H1 (cell line): ENCODE measurements at regions not wholly inside any gene's neighbourhood (a gene's known extent, or its start where the extent isn't known, plus 50 kb on each side); places are given as distances from the start of the nearest gene placed in this dataset.
A peak's percentile ranks its signal among the peaks of the same experiment; 100 is the strongest.

Experiments
- CTCF ChIA-PET: fragments of 300-600 bp; sonication (Branson Sonifier 250); formaldehyde crosslinking; loops from one replicate; lab custom pipeline; 2021; ENCODE audit not compliant: partially characterized antibody; lab: Charles Lee
- POLR2A ChIA-PET: fragments of 300-600 bp; sonication (Branson Sonifier 250); formaldehyde crosslinking; loops from one replicate; lab custom pipeline; 2021; ENCODE audit warnings: inconsistent platforms; ENCODE audit not compliant: partially characterized antibody; lab: Charles Lee
- DNase-seq, 2 experiments: peaks; one replicate each; pipeline versions ENCODE4 v3.0.0 to v3.0.0-alpha.2; 2010 to 2022; ENCODE audit warnings: low spot score in 2 of 2, low read depth in 1 of 2, mixed read lengths in 1 of 2
- FAIRE-seq: peaks from 2 replicates; lab custom pipeline; 2011; peaks lifted over from hg19 to GRCh38; lab: Jason Lieb, UNC
- H2AFZ ChIP-seq: 2 replicates; pipeline ENCODE4 v1.8.1; 2012; ENCODE audit warnings: low read length, inconsistent platforms
- H2AK5ac ChIP-seq: 2 replicates; pipeline ENCODE4 v1.6.1; 2013; ENCODE audit warnings: low read depth, low read length
- H2BK120ac ChIP-seq: replicated peaks from 2 replicates; pipeline ENCODE3; 2013; ENCODE audit warnings: low read depth, low read length, inconsistent platforms
- H2BK12ac ChIP-seq: 2 replicates; pipeline ENCODE4 v1.6.1; 2013; ENCODE audit warnings: low read depth, low read length
- H2BK15ac ChIP-seq: 2 replicates; pipeline ENCODE4 v1.6.1; 2013; ENCODE audit warnings: low read length
- H2BK20ac ChIP-seq: 2 replicates; pipeline ENCODE4 v1.6.1; 2013; ENCODE audit warnings: low read length
- H2BK5ac ChIP-seq: 2 replicates; pipeline ENCODE4 v1.6.1; 2013; ENCODE audit warnings: low read depth, low read length
- H3K14ac ChIP-seq: 2 replicates; pipeline ENCODE4 v1.6.1; 2013; ENCODE audit warnings: inconsistent platforms; ENCODE audit not compliant: insufficient read length
- H3K18ac ChIP-seq: 2 replicates; pipeline ENCODE4 v1.6.1; 2013; ENCODE audit warnings: low read length; ENCODE audit errors: extremely low read depth
- H3K23ac ChIP-seq: 2 replicates; pipeline ENCODE4 v1.6.1; 2013; ENCODE audit warnings: inconsistent platforms; ENCODE audit not compliant: insufficient read length
- H3K23me2 ChIP-seq: 2 replicates; pipeline ENCODE4 v1.6.1; 2013; ENCODE audit warnings: low read depth, low read length
- H3K27ac ChIP-seq: 2 replicates; pipeline ENCODE4 v1.6.1; 2011; ENCODE audit warnings: low read depth, low read length, inconsistent platforms
- H3K27me3 ChIP-seq, 4 experiments: replicated peaks in 1 of 4; 1 replicate in 1 of 4; 2 replicates in 3 of 4; pipeline versions ENCODE4 v1.6.1 to v1.8.1; 2011 to 2013; ENCODE audit warnings: low read length in 3 of 4, mild to moderate bottlenecking in 3 of 4, inconsistent platforms in 2 of 4, mixed read lengths in 2 of 4, moderate library complexity in 1 of 4; ENCODE audit not compliant: control insufficient read depth in 3 of 4, insufficient read depth in 3 of 4; ENCODE audit errors: extremely low read depth in 1 of 4
- H3K36me3 ChIP-seq, 4 experiments: 2 replicates each; pipeline versions ENCODE4 v1.6.1 to v1.8.1; 2011 to 2013; ENCODE audit warnings: mild to moderate bottlenecking in 4 of 4, low read length in 3 of 4, moderate library complexity in 2 of 4, control low read depth in 1 of 4, inconsistent platforms in 1 of 4; ENCODE audit not compliant: insufficient read depth in 4 of 4, control insufficient read depth in 2 of 4
- H3K4ac ChIP-seq: replicated peaks from 2 replicates; pipeline ENCODE3; 2013; ENCODE audit warnings: low read length, low read depth, mixed read lengths, inconsistent platforms; ENCODE audit not compliant: insufficient read length
- H3K4me1 ChIP-seq, 4 experiments: replicated peaks in 1 of 4; 1 replicate in 1 of 4; 2 replicates in 3 of 4; pipeline versions ENCODE4 v1.6.1 to v1.8.1; 2011 to 2013; ENCODE audit warnings: low read length in 3 of 4, inconsistent platforms in 2 of 4, mixed read lengths in 1 of 4; ENCODE audit not compliant: insufficient read depth in 4 of 4, control insufficient read depth in 3 of 4
- H3K4me2 ChIP-seq, 2 experiments: 2 replicates each; pipeline versions ENCODE4 v1.6.1 to v1.8.1; 2011 to 2013; ENCODE audit warnings: low read depth in 2 of 2, low read length in 2 of 2, control low read depth in 1 of 2, inconsistent platforms in 1 of 2, mild to moderate bottlenecking in 1 of 2; ENCODE audit not compliant: insufficient read depth in 1 of 2
- H3K4me3 ChIP-seq, 4 experiments: fragments of 200-600, 300-600 bp in 1 of 4; sonication (generic), shearing (Covaris generic), sonication (Bioruptor Twin) in 1 of 4; 2 replicates each; pipeline versions ENCODE4 v1.5.1 to v1.8.1; 2011 to 2016; ENCODE audit warnings: low read length in 4 of 4, low read depth in 3 of 4, control low read depth in 2 of 4, inconsistent platforms in 2 of 4, mild to moderate bottlenecking in 2 of 4, mixed read lengths in 1 of 4, moderate library complexity in 1 of 4; ENCODE audit not compliant: insufficient read depth in 2 of 4; ENCODE audit errors: extremely low read depth in 1 of 4
- H3K56ac ChIP-seq: replicated peaks from 2 replicates; pipeline ENCODE3; 2013; ENCODE audit warnings: low read depth, mild to moderate bottlenecking, mixed read lengths, low read length, inconsistent platforms; ENCODE audit not compliant: insufficient read length
- H3K79me1 ChIP-seq: 2 replicates; pipeline ENCODE4 v1.6.1; 2013; ENCODE audit warnings: low read depth, low read length, control low read depth
- H3K79me2 ChIP-seq, 2 experiments: 2 replicates each; pipeline versions ENCODE4 v1.6.1 to v1.8.1; 2012 to 2013; ENCODE audit warnings: low read length in 2 of 2, mild to moderate bottlenecking in 2 of 2, inconsistent platforms in 1 of 2; ENCODE audit not compliant: insufficient read depth in 2 of 2, control insufficient read depth in 1 of 2
- H3K9ac ChIP-seq, 4 experiments: replicated peaks in 1 of 4; 1 replicate in 1 of 4; 2 replicates in 3 of 4; pipeline versions ENCODE4 v1.6.1 to v1.8.1; 2011 to 2013; ENCODE audit warnings: low read depth in 3 of 4, low read length in 3 of 4, control low read depth in 2 of 4, mild to moderate bottlenecking in 2 of 4, moderate library complexity in 2 of 4, inconsistent platforms in 1 of 4; ENCODE audit errors: extremely low read depth in 1 of 4
- H3K9me3 ChIP-seq, 2 experiments: 2 replicates each; pipeline versions ENCODE4 v1.6.1 to v1.8.1; 2012 to 2013; ENCODE audit warnings: mild to moderate bottlenecking in 2 of 2, moderate library complexity in 2 of 2, control low read depth in 1 of 2, inconsistent platforms in 1 of 2, low read depth in 1 of 2, low read length in 1 of 2, mixed read lengths in 1 of 2; ENCODE audit not compliant: insufficient read depth in 2 of 2
- H4K20me1 ChIP-seq, 2 experiments: replicated peaks in 1 of 2; 2 replicates each; pipeline versions ENCODE3 to v1.8.1; 2011 to 2013; ENCODE audit warnings: inconsistent platforms in 2 of 2, low read length in 2 of 2, mild to moderate bottlenecking in 1 of 2; ENCODE audit not compliant: insufficient read depth in 2 of 2, control insufficient read depth in 1 of 2
- H4K5ac ChIP-seq: 2 replicates; pipeline ENCODE4 v1.6.1; 2013; ENCODE audit warnings: low read length, low read depth, mixed read lengths, inconsistent platforms; ENCODE audit not compliant: insufficient read length
- H4K8ac ChIP-seq: 2 replicates; pipeline ENCODE4 v1.8.0; 2013; ENCODE audit warnings: mild to moderate bottlenecking, moderate library complexity, low read length, inconsistent platforms; ENCODE audit not compliant: insufficient read depth; ENCODE audit errors: extremely low read depth
- H4K91ac ChIP-seq: replicated peaks from 2 replicates; pipeline ENCODE3; 2013; ENCODE audit warnings: low read length, mixed read lengths, inconsistent platforms; ENCODE audit not compliant: insufficient read length
- ASH2L ChIP-seq: fragments of 200-600, 300-600 bp; sonication (generic); IDR thresholded peaks from one replicate; pipeline ENCODE4 v1.7.1; 2017; ENCODE audit warnings: low read length
- CBX8 ChIP-seq: fragments of 300-800, 300-1000 bp; sonication (generic); IDR thresholded peaks from 2 replicates; pipeline ENCODE4 v1.7.1; 2016; ENCODE audit warnings: low read depth, low read length, borderline replicate concordance
- CHD1 ChIP-seq: IDR thresholded peaks from 2 replicates; pipeline ENCODE4 v1.6.1; 2012; ENCODE audit warnings: low read depth, low read length, improper control_type of control experiment
- EGR1 ChIP-seq: IDR thresholded peaks from 2 replicates; pipeline ENCODE4 v1.6.1; 2011; ENCODE audit warnings: low read depth, low read length, borderline replicate concordance
- EP300 ChIP-seq, 2 experiments: IDR thresholded peaks; 1 replicate in 1 of 2; 2 replicates in 1 of 2; pipeline ENCODE4 v1.6.1; 2011 to 2012; ENCODE audit warnings: low read depth in 2 of 2, low read length in 2 of 2, mild to moderate bottlenecking in 2 of 2, borderline replicate concordance in 1 of 2, inconsistent platforms in 1 of 2, moderate library complexity in 1 of 2
- GABPA ChIP-seq: IDR thresholded peaks from 2 replicates; pipeline ENCODE4 v1.6.1; 2011; ENCODE audit warnings: mild to moderate bottlenecking, low read length, moderate library complexity, borderline replicate concordance; ENCODE audit not compliant: insufficient read depth
- JUN ChIP-seq: IDR thresholded peaks from 2 replicates; pipeline ENCODE4 v1.6.1; 2011; ENCODE audit warnings: low read depth, mild to moderate bottlenecking, improper control_type of control experiment, low read length
- KDM1A ChIP-seq: fragments of 200-600, 300-600 bp; sonication (generic); IDR thresholded peaks from 2 replicates; pipeline ENCODE4 v1.7.1; 2016; ENCODE audit warnings: mild to moderate bottlenecking, low read length, borderline replicate concordance
- POLR2AphosphoS5 ChIP-seq: IDR thresholded peaks from 2 replicates; pipeline ENCODE4 v1.6.1; 2011; ENCODE audit warnings: low read depth, low read length
- RAD21 ChIP-seq, 2 experiments: IDR thresholded peaks in 1 of 2; conservative IDR thresholded peaks in 1 of 2; 2 replicates each; pipeline ENCODE4 v1.6.1; 2011; ENCODE audit warnings: low read depth in 2 of 2, low read length in 2 of 2, improper control_type of control experiment in 1 of 2, inconsistent platforms in 1 of 2, mild to moderate bottlenecking in 1 of 2, moderate library complexity in 1 of 2
- SIN3A ChIP-seq, 2 experiments: IDR thresholded peaks in 1 of 2; conservative IDR thresholded peaks in 1 of 2; 2 replicates each; pipeline ENCODE4 v1.6.1; 2011 to 2012; ENCODE audit warnings: low read length in 2 of 2, improper control_type of control experiment in 1 of 2, low read depth in 1 of 2, mild to moderate bottlenecking in 1 of 2
- WGBS, 2 experiments: shearing (Covaris generic) in 1 of 2; methylation state at CpG; one replicate each; pipeline versions ENCODE4 v1.1.6 to v1.1.7; 2013 to 2015; ENCODE audit warnings: low lambda C conversion rate in 2 of 2, mixed read lengths in 2 of 2, inconsistent platforms in 1 of 2, low coverage in 1 of 2, missing lambda C conversion rate in 1 of 2; ENCODE audit not compliant: insufficient replicate concordance in 2 of 2, insufficient coverage in 1 of 2, insufficient read length in 1 of 2; ENCODE audit errors: extremely low coverage in 1 of 2, missing lambda C conversion rate in 1 of 2; 5-methylcytosine and 5-hydroxymethylcytosine counted together
- TF ChIP-seq, protein P1 (sequence below), 3 experiments: IDR thresholded peaks; 1 replicate in 2 of 3; 2 replicates in 1 of 3; pipeline versions ENCODE4 v1.5.1 to v1.6.1; 2011; ENCODE audit warnings: low read length in 3 of 3, mild to moderate bottlenecking in 3 of 3, inconsistent platforms in 2 of 3, low read depth in 1 of 3, moderate library complexity in 1 of 3; ENCODE audit not compliant: insufficient read depth in 1 of 3; ENCODE audit errors: control extremely low read depth in 1 of 3

GRCh38 chr6:113512576-113512975 lies 344.6 kb upstream of the MARCKS start:
- Histone ChIP-seq H3K9ac (no peak overlapping the region), H2BK5ac (no peak overlapping the region), H4K5ac (no peak overlapping the region), H3K79me2 (no peaks in the 10 kb centered on the region), H4K8ac (no peak overlapping the region), H3K27me3 (no peaks in the 10 kb centered on the region), H3K79me1 (no peaks in the 10 kb centered on the region), H2AK5ac (no peak overlapping the region), H2AFZ (0 out of 2 replicates have a peak overlapping the region, but pooled peaks have one; percentile 9), H3K36me3 (no peaks in the 10 kb centered on the region), H3K4ac (no peak overlapping the region), H3K27ac (no peak overlapping the region), H2BK20ac (no peak overlapping the region), H4K91ac (no peak overlapping the region), H2BK12ac (no peak overlapping the region), H3K4me3 (no peak overlapping the region), H3K23ac (no peak overlapping the region), H4K20me1 (no peaks in the 10 kb centered on the region), H3K14ac (no peak overlapping the region), H2BK120ac (no peak overlapping the region), H3K18ac (no peak overlapping the region), H3K4me2 (no peak overlapping the region), H3K4me1 (no peaks in the 10 kb centered on the region), H3K56ac (no peak overlapping the region), H3K23me2 (no peaks in the 10 kb centered on the region), H3K9me3 (no peaks in the 10 kb centered on the region), H2BK15ac (no peak overlapping the region)
- CTCF ChIA-PET, result no interaction called here
- POLR2A ChIA-PET, result no interaction called here
- FAIRE-seq (no peak), DNase-seq (no peak)
- WGBS, 2 experiments, result 96% methylated on average over 2 of the region's 2 CpGs; no CpG with 5 or more reads in 1 of the 2 experiments
- TF ChIP-seq CBX8 (no peak), KDM1A (no peak), CHD1 (no peak), EGR1 (no peak), ASH2L (no peak), GABPA (no peak), SIN3A (conservative IDR thresholded peaks at IDR 0.05 in 1 of 2, IDR thresholded peaks at IDR 0.05 in 1 of 2; ENCODE audit: low read depth in 1 of 2, low read length in 2 of 2) (no peak), EP300 (IDR thresholded peaks at IDR 0.05; ENCODE audit: borderline replicate concordance in 1 of 2, low read depth in 2 of 2, low read length in 2 of 2) (no peak), JUN (no peak), POLR2AphosphoS5 (no peak), RAD21 (IDR thresholded peaks at IDR 0.05 in 1 of 2, conservative IDR thresholded peaks at IDR 0.05 in 1 of 2; ENCODE audit: low read depth in 2 of 2, low read length in 2 of 2) (no peak)
- TF ChIP-seq, protein P1, sequence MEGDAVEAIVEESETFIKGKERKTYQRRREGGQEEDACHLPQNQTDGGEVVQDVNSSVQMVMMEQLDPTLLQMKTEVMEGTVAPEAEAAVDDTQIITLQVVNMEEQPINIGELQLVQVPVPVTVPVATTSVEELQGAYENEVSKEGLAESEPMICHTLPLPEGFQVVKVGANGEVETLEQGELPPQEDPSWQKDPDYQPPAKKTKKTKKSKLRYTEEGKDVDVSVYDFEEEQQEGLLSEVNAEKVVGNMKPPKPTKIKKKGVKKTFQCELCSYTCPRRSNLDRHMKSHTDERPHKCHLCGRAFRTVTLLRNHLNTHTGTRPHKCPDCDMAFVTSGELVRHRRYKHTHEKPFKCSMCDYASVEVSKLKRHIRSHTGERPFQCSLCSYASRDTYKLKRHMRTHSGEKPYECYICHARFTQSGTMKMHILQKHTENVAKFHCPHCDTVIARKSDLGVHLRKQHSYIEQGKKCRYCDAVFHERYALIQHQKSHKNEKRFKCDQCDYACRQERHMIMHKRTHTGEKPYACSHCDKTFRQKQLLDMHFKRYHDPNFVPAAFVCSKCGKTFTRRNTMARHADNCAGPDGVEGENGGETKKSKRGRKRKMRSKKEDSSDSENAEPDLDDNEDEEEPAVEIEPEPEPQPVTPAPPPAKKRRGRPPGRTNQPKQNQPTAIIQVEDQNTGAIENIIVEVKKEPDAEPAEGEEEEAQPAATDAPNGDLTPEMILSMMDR (IDR thresholded peaks at IDR 0.05; ENCODE audit: control extremely low read depth in 1 of 3, insufficient read depth in 1 of 3, low read depth in 1 of 3, low read length in 3 of 3), result no peak
